Astrocyte of the cerebellum (primary cell): ENCODE measurements at regions not wholly inside any gene's neighbourhood (a gene's known extent, or its start where the extent isn't known, plus 50 kb on each side); places are given as distances from the start of the nearest gene placed in this dataset.
"Not testable (repeated sequence)": the region's sequence is repeated elsewhere in the genome, so short reads cannot be mapped to it uniquely, and the experiment has no call there.

ENCODE experiments used
- DNase-seq: peaks from one replicate; pipeline ENCODE4 v3.0.0-alpha.2; 2011; ENCODE audit warnings: low read depth
- H3K4me3 ChIP-seq: 2 replicates; pipeline ENCODE4 v1.5.1; 2011; ENCODE audit warnings: mild to moderate bottlenecking, low read depth, low read length, moderate library complexity
- in situ Hi-C: cut with HindIII; loops from 2 replicates; pipeline ENCODE4 v1.10.0; 2017; ENCODE audit warnings: low sequenced_read_pairs
- TF ChIP-seq, protein P1 (sequence below): IDR thresholded peaks from 2 replicates; pipeline ENCODE4 v1.5.1; 2012; ENCODE audit warnings: low read length, low read depth, moderate library complexity, mild to moderate bottlenecking; ENCODE audit errors: missing control alignments

DNA sequence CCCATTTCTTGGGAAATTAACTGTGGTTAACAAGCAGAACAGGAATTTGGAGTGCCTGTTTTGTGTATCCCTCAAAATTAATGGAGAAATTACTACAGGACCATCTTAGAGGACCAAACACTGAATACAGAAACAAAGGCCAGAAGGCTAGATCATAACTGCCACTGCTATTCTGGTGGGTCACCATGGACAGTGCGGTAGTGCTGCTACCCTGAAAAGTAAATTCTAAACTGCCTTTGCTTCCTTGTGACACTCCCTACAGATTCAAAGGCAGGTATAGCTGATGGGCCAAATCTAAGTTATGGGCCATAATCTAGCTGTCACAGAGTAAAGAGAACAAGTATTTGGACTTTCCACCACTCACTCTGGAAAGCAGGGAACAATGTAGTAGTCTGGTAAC lies 575.8 kb upstream of the ADGRB3 start:
- no peak for DNase-seq
- no peak overlapping the region for H3K4me3 ChIP-seq
- TF ChIP-seq, protein P1, sequence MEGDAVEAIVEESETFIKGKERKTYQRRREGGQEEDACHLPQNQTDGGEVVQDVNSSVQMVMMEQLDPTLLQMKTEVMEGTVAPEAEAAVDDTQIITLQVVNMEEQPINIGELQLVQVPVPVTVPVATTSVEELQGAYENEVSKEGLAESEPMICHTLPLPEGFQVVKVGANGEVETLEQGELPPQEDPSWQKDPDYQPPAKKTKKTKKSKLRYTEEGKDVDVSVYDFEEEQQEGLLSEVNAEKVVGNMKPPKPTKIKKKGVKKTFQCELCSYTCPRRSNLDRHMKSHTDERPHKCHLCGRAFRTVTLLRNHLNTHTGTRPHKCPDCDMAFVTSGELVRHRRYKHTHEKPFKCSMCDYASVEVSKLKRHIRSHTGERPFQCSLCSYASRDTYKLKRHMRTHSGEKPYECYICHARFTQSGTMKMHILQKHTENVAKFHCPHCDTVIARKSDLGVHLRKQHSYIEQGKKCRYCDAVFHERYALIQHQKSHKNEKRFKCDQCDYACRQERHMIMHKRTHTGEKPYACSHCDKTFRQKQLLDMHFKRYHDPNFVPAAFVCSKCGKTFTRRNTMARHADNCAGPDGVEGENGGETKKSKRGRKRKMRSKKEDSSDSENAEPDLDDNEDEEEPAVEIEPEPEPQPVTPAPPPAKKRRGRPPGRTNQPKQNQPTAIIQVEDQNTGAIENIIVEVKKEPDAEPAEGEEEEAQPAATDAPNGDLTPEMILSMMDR, result no peak
- in situ Hi-C loops, result no loop called here

DNA sequence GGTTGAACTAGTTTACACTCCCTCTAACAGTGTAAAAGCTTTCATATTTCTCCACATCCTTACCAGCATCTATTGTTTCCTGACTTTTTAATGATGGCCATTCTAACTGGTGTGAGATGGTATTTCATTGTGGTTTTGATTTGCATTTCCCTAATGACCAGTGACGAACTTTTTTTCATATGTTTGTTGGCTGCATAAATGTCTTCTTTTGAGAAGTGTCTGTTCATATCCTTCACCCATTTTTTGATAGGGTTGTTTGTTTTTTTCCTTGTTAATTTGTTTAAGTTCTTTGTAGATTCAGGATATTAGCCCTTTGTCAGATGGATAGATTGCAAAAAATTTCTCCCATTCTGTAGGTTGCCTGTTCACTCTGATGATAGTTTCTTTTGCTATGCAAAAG lies 578.5 kb upstream of the ADGRB3 start:
- in situ Hi-C loops, DNase-seq, H3K4me3 ChIP-seq: not testable (repeated sequence)

DNA sequence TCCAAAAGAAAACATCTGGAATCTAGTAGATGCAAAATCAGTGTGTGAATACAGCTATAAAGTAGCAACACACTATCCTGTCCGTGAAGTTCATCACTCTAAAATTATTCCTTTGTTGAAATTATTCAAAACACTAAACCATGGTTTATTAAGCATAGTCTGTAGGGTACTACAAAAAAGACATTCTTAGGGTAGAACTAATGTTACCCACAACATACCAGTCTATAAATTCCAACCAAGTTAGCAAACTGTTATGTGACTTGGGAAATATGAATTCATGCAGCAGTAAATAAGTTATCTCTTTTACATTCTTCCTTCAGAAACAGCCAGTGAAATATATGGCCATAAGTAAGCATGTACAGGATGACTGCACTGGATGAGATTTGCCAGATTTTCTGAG lies 580.3 kb upstream of the ADGRB3 start:
- TF ChIP-seq, protein P1, result no peak
- no peak for DNase-seq
- H3K4me3 ChIP-seq, result no peak overlapping the region
- in situ Hi-C loops, result no loop called here

DNA sequence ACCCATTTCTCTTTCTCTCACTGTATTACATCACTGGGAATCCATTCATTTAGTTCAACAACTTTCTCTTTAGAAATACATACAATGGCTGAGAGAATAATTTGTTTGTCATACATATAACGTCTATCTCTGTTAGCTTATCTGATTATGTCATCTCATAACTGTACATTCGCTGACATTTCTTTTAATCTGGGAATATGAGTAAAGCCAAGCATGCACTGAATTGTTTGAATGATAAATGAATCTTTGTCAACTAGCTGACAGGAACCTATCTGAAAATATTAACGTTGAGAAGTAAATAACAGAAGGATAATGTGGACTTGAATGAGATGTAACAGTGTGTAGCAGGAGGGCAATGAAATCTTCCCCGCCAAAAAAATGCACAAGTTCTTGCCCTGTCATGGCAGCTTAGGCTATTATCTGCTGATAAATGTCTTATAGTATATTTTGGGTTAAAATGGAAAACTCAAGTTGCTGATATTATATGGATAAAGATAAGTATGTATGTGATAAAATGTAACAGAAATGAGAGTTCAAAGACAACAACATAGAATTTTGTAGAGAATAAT lies 581.2 kb upstream of the ADGRB3 start:
- in situ Hi-C loops, result no loop called here
- no peak overlapping the region for H3K4me3 ChIP-seq
- TF ChIP-seq, protein P1, result no peak
- DNase-seq, result no peak

DNA sequence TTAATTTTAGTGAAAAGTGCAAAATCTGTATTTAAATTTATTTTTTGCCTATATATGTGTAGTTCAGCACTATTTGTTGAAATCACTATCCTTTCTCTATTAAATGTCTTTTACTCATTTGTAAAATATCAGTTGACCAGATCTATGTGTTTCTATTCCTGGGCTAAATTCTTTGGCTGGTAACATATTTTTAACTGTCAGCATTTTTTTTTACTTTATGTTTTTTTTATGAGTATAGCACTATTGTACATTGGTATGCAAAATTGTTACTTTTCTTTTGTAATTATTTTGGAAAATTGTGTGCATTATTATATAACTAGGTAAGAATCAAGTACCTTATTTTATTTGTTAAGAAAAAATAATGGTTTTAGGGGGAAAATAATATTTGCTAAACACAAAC lies 582.8 kb upstream of the ADGRB3 start:
- TF ChIP-seq, protein P1, result no peak
- H3K4me3 ChIP-seq, result no peak overlapping the region
- DNase-seq, result no peak
- in situ Hi-C loops, result no loop called here

DNA sequence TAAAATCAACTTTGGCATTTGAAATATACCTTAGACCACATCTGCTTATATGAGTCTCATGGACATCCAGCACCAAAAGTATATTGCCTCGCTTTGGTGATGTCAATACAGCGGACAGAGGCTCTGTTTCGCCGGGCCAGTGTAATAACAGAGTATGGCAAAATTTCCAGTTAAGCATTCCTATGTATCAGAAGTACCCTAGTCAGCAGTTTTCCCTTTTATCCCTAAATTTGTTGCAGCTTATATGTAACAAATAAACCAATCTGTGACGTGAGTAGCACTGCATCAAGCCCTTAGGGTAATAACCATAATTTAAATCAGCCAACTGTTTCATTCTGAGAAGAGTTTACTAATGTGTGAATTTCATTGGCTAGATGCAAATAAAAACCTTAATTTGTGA lies 585.5 kb upstream of the ADGRB3 start:
- TF ChIP-seq, protein P1, result no peak

DNA sequence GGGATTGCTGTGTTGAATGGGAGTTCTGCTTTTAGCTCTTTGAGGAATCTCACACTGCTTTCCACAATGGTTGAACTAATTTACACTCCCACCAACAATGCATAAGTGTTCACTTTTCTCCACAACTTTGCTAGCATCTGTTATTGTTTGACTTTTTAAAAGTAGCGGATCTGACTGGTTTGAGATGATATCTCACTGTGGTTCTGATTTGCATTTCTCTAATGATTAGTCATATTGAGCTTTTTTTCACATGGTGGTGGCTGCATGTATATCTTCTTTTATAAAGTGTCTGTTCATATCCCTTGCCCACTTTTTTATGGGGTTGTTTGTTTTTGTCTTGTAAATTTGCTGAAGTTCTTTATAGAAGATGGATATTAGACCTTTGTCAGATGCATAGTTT lies 588.3 kb upstream of the ADGRB3 start:
- no peak overlapping the region for H3K4me3 ChIP-seq
- in situ Hi-C loops, result no loop called here
- DNase-seq, result no peak
- TF ChIP-seq, protein P1, result no peak

More for the DNA sequence above, 585.5 kb upstream of the ADGRB3 start:
- DNase-seq, result no peak
- H3K4me3 ChIP-seq, result no peak overlapping the region
- in situ Hi-C loops, result no loop called here
